Spleen (tissue), 11 donors: ENCODE measurements at regions not wholly inside any gene's neighbourhood (a gene's known extent, or its start where the extent isn't known, plus 50 kb on each side); places are given as distances from the start of the nearest gene placed in this dataset.

Source experiments
- DNase-seq: peaks from one replicate; pipeline ENCODE4 v3.0.0-alpha.2; 2020
- H3K27ac ChIP-seq, 8 donors: fragments of 200-600 bp; sonication (generic) in 7 of 8; 1 replicate in 4 of 8; 2 replicates in 4 of 8; pipeline versions ENCODE4 v1.5.0 to v1.8.0; 2016 to 2021; ENCODE audit warnings: inconsistent platforms in 4 of 8, mild to moderate bottlenecking in 4 of 8, moderate library complexity in 1 of 8
- H3K27me3 ChIP-seq, 7 donors: fragments of 200-600 bp; sonication (generic) in 6 of 7; replicated peaks in 1 of 7; 1 replicate in 4 of 7; 2 replicates in 3 of 7; pipeline versions ENCODE4 v1.5.0 to v1.8.0; 2016 to 2021; ENCODE audit warnings: inconsistent platforms in 3 of 7, mild to moderate bottlenecking in 1 of 7
- H3K36me3 ChIP-seq, 6 donors: fragments of 200-600 bp; sonication (generic) in 5 of 6; 1 replicate in 4 of 6; 2 replicates in 2 of 6; pipeline versions ENCODE4 v1.5.0 to v1.8.0; 2016 to 2021; ENCODE audit warnings: inconsistent platforms in 2 of 6
- H3K4me1 ChIP-seq, 6 donors: fragments of 200-600 bp; sonication (generic) in 5 of 6; 1 replicate in 3 of 6; 2 replicates in 3 of 6; pipeline versions ENCODE4 v1.5.0 to v1.8.0; 2016 to 2021; ENCODE audit warnings: inconsistent platforms in 3 of 6
- H3K4me3 ChIP-seq, 8 donors: fragments of 200-600 bp; sonication (generic) in 7 of 8; 1 replicate in 4 of 8; 2 replicates in 4 of 8; pipeline versions ENCODE4 v1.5.0 to v1.8.0; 2016 to 2021; ENCODE audit warnings: inconsistent platforms in 4 of 8, mild to moderate bottlenecking in 4 of 8, moderate library complexity in 2 of 8
- H3K9me3 ChIP-seq, 8 donors: fragments of 200-600 bp; sonication (generic) in 7 of 8; 1 replicate in 4 of 8; 2 replicates in 4 of 8; pipeline versions ENCODE4 v1.5.0 to v1.8.0; 2016 to 2021; ENCODE audit warnings: inconsistent platforms in 4 of 8
- CTCF ChIP-seq, 11 experiments: fragments of 200-600 bp in 7 of 11; fragments of 450-650 bp in 4 of 11; sonication (generic) in 4 of 11; IDR thresholded peaks in 8 of 11; conservative IDR thresholded peaks in 3 of 11; 1 replicate in 7 of 11; 2 replicates in 4 of 11; pipeline versions ENCODE4 v1.4.0 to v1.8.0; 2016 to 2021; ENCODE audit warnings: antibody characterized with exemption in 11 of 11, inconsistent platforms in 4 of 11, mild to moderate bottlenecking in 1 of 11
- POLR2A ChIP-seq, 3 donors: fragments of 450-650 bp; IDR thresholded peaks; one replicate each; pipeline ENCODE4 v1.5.1; 2017; ENCODE audit warnings: antibody characterized with exemption in 3 of 3, mild to moderate bottlenecking in 1 of 3
- POLR2AphosphoS5 ChIP-seq, 3 donors: sonication (generic); formaldehyde crosslinking; IDR thresholded peaks; one replicate each; pipeline ENCODE4 v1.5.1; 2017; ENCODE audit warnings: antibody characterized with exemption in 3 of 3
- WGBS, 5 donors: extraction: QIAGEN DNeasy Blood & Tissue Kit in 3 of 5; methylation state at CpG; one replicate each; pipeline versions ENCODE4 v1.1.5 to v1.1.7; 2013 to 2018; 5-methylcytosine and 5-hydroxymethylcytosine counted together
- intact Hi-C: fragments of 100-400 bp; cut with DNase I; formaldehyde crosslinking; loops from one replicate; pipeline ENCODE4 v1.15.0; 2023; ENCODE audit warnings: low total_unique reads
- donor health status: healthy with polysubstance abuse.
- donor health status: DM: no; HTN: no; CAD: no; lungs with moderate emphysema.
- donor health status: DM: no; HTN: no; CAD: no.
- donor health status: Bipolar disorder and iron deficiency.
- donor health status: healthy.
- donor health status: DM: no; HTN: no; CAD: no.
- donor health status: DM: yes; HTN: yes; CAD: no.

- H3K4me3 ChIP-seq = no peak overlapping the region
- DNase-seq = no peak
- WGBS, 5 donors = 60 to 82% (median 78%) methylated on average over 2 of the region's 2 CpGs
Measured at GRCh38 chr16:65469116-65469515, 347.3 kb upstream of the CDH11 start.

GRCh38 chr16:65468133-65468532 lies 346.3 kb upstream of the CDH11 start:
- no peak for DNase-seq
- no peak for TF ChIP-seq POLR2AphosphoS5 (IDR thresholded peaks at IDR 0.05)
- no peak for TF ChIP-seq CTCF (IDR thresholded peaks at IDR 0.05 in 8 of 11, conservative IDR thresholded peaks at IDR 0.05 in 3 of 11)
- TF ChIP-seq POLR2A (IDR thresholded peaks at IDR 0.05) = no peak
- H3K27me3 ChIP-seq = no peaks in the 10 kb centered on the region
- peaks cover 0 to 5% (median 0%) of the 10 kb centered on the region in 8 donors for H3K9me3 ChIP-seq
- H3K4me3 ChIP-seq = no peak overlapping the region
- H3K27ac ChIP-seq = no peak overlapping the region
- no peaks in the 10 kb centered on the region for H3K4me1 ChIP-seq
- no peaks in the 10 kb centered on the region for H3K36me3 ChIP-seq
- whole genome bisulfite sequencing, 5 donors = 83 to 94% (median 86%) methylated on average over 1 of the region's 1 CpG
- intact Hi-C loops = no loop called here

More at GRCh38 chr16:65469116-65469515, 347.3 kb upstream of the CDH11 start:
- H3K36me3 ChIP-seq = no peaks in the 10 kb centered on the region
- no peaks in the 10 kb centered on the region for H3K4me1 ChIP-seq
- H3K27me3 ChIP-seq = no peaks in the 10 kb centered on the region
- no peaks in the 10 kb centered on the region for H3K9me3 ChIP-seq
- no peak overlapping the region for H3K27ac ChIP-seq
- intact Hi-C loops = no loop called here
- no peak for TF ChIP-seq POLR2AphosphoS5 (IDR thresholded peaks at IDR 0.05)
- no peak for TF ChIP-seq POLR2A (IDR thresholded peaks at IDR 0.05)
- TF ChIP-seq CTCF (IDR thresholded peaks at IDR 0.05 in 8 of 11, conservative IDR thresholded peaks at IDR 0.05 in 3 of 11) = no peak

GRCh38 chr16:65463652-65464260 lies 341.9 kb upstream of the CDH11 start:
- Histone ChIP-seq H3K36me3 (no peaks in the 10 kb centered on the region), H3K4me1 (no peaks in the 10 kb centered on the region), H3K27me3 (no peaks in the 10 kb centered on the region), H3K27ac (no peak overlapping the region), H3K4me3 (no peak overlapping the region), H3K9me3 (peaks cover 0 to 5% (median 0%) of the 10 kb centered on the region in 8 donors)
- WGBS, 5 donors = 64 to 81% (median 67%) methylated on average over 3 of the region's 3 CpGs
- no peak for TF ChIP-seq CTCF (IDR thresholded peaks at IDR 0.05 in 8 of 11, conservative IDR thresholded peaks at IDR 0.05 in 3 of 11)
- TF ChIP-seq POLR2A (IDR thresholded peaks at IDR 0.05) = no peak
- TF ChIP-seq POLR2AphosphoS5 (IDR thresholded peaks at IDR 0.05) = no peak
- DNase-seq = no peak
- intact Hi-C loops = no loop called here

GRCh38 chr16:65457084-65457483 lies 335.2 kb upstream of the CDH11 start:
- WGBS, 5 donors = 71 to 95% (median 87%) methylated on average over 2 of the region's 2 CpGs

More at GRCh38 chr16:65457084-65457483, 335.2 kb upstream of the CDH11 start:
- intact Hi-C loops = no loop called here
- Histone ChIP-seq H3K36me3 (no peaks in the 10 kb centered on the region), H3K4me1 (no peaks in the 10 kb centered on the region), H3K27me3 (no peaks in the 10 kb centered on the region), H3K4me3 (no peak overlapping the region), H3K9me3 (no peaks in the 10 kb centered on the region), H3K27ac (no peak overlapping the region)
- TF ChIP-seq POLR2AphosphoS5 (IDR thresholded peaks at IDR 0.05) (no peak), POLR2A (IDR thresholded peaks at IDR 0.05) (no peak), CTCF (IDR thresholded peaks at IDR 0.05 in 8 of 11, conservative IDR thresholded peaks at IDR 0.05 in 3 of 11) (no peak)
- no peak for DNase-seq
